ENCODE measurements at regions not wholly inside any gene's neighbourhood (a gene's known extent, or its start where the extent isn't known, plus 50 kb on each side); places are given as distances from the start of the nearest gene placed in this dataset.

- no peak for DNase-seq
- 75 to 77% methylated on average over 4 of the region's 4 CpGs for WGBS, 2 donors
- H3K4me3 ChIP-seq = no peak overlapping the region
These were observed 1069.8 kb downstream of the IGSF11 start for GRCh38 chr3:117964814-117965213.

GRCh38 chr3:117977504-117978228, 1057.0 kb downstream of the IGSF11 start:
- H3K9me3 ChIP-seq = no peaks in the 10 kb centered on the region
- WGBS, 2 donors = 50 to 55% methylated on average over 3 of the region's 3 CpGs
- no peak for TF ChIP-seq POLR2A (IDR thresholded peaks at IDR 0.05)
- TF ChIP-seq CTCF (IDR thresholded peaks at IDR 0.05) = no peak
- no peaks in the 10 kb centered on the region for H3K27me3 ChIP-seq
- H3K36me3 ChIP-seq = no peaks in the 10 kb centered on the region
- H3K4me3 ChIP-seq = no peak overlapping the region
- intact Hi-C loops (cut with DNase I) = no loop called here
- H3K27ac ChIP-seq = no peak overlapping the region
- no peak for DNase-seq
- H3K4me1 ChIP-seq = no peaks in the 10 kb centered on the region

More at GRCh38 chr3:117964814-117965213, 1069.8 kb downstream of the IGSF11 start:
- Histone ChIP-seq H3K4me1 (no peaks in the 10 kb centered on the region), H3K9me3 (no peaks in the 10 kb centered on the region), H3K27ac (no peak overlapping the region), H3K36me3 (no peaks in the 10 kb centered on the region), H3K27me3 (no peaks in the 10 kb centered on the region)
- TF ChIP-seq CTCF (IDR thresholded peaks at IDR 0.05) (no peak), POLR2A (IDR thresholded peaks at IDR 0.05) (no peak)
- intact Hi-C loops (cut with DNase I) = no loop called here

GRCh38 chr3:117979466-117979865, 1055.2 kb downstream of the IGSF11 start:
- Histone ChIP-seq H3K4me1 (no peaks in the 10 kb centered on the region), H3K36me3 (no peaks in the 10 kb centered on the region), H3K27ac (no peak overlapping the region), H3K27me3 (no peaks in the 10 kb centered on the region), H3K9me3 (no peaks in the 10 kb centered on the region), H3K4me3 (no peak overlapping the region)
- intact Hi-C loops (cut with DNase I) = no loop called here
- TF ChIP-seq CTCF (IDR thresholded peaks at IDR 0.05) (no peak), POLR2A (IDR thresholded peaks at IDR 0.05) (no peak)
- WGBS, 2 donors = 86% methylated on average over 4 of the region's 4 CpGs
- no peak for DNase-seq

GRCh38 chr3:117987256-117987655, 1047.4 kb downstream of the IGSF11 start:
- 45 to 59% methylated on average over 4 of the region's 4 CpGs for WGBS, 2 donors
- Histone ChIP-seq H3K27me3 (no peaks in the 10 kb centered on the region), H3K9me3 (no peaks in the 10 kb centered on the region), H3K27ac (no peak overlapping the region), H3K36me3 (no peaks in the 10 kb centered on the region), H3K4me1 (no peaks in the 10 kb centered on the region), H3K4me3 (no peak overlapping the region)
- no peak for TF ChIP-seq CTCF (IDR thresholded peaks at IDR 0.05)
- no peak for DNase-seq
- intact Hi-C loops (cut with DNase I) = no loop called here

- no peak overlapping the region for H3K27ac ChIP-seq
- H3K36me3 ChIP-seq = no peaks in the 10 kb centered on the region
- intact Hi-C loops (cut with DNase I) = no loop called here
- peaks cover 0 to 9% (median 0%) of the 10 kb centered on the region in 4 donors for H3K27me3 ChIP-seq
- H3K4me1 ChIP-seq = no peaks in the 10 kb centered on the region
- no peak for TF ChIP-seq CTCF (IDR thresholded peaks at IDR 0.05)
- TF ChIP-seq POLR2A (IDR thresholded peaks at IDR 0.05) = no peak
- H3K9me3 ChIP-seq = no peaks in the 10 kb centered on the region
- DNase-seq = no peak
- H3K4me3 ChIP-seq = no peak overlapping the region
- WGBS, 2 donors = 70 to 81% methylated on average over 1 of the region's 1 CpG
These were observed 1044.7 kb downstream of the IGSF11 start for GRCh38 chr3:117989982-117990381.
